ENCODE measurements at regions not wholly inside any gene's neighbourhood (a gene's known extent, or its start where the extent isn't known, plus 50 kb on each side); places are given as distances from the start of the nearest gene placed in this dataset.

DNA sequence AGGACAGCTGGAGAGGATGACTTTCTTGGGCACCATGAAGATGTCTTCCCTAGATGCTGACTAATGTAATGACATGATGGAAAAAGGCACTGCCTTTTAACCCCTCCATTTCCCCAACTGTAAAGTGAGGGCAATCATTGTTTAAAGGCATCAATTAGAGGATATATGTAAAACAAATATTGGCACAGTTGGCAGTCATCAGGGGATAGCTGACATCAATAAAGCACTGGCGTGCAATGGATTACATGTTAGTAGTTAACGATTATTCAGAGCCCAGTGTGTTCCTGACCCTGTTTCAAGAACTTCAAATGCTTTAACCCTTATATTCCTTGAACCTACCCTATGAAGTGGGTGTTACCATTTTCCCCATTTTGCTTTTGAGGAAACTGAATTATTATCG is 100.7 kb downstream of the TMEM114 start:
- H3K4me3 ChIP-seq (ENCODE audit: low read length), result no peak overlapping the region
- DNase-seq, result no peak
- no peaks in the 10 kb centered on the region for H3K36me3 ChIP-seq (ENCODE audit: insufficient read depth, low read length)
- H3K27ac ChIP-seq (ENCODE audit: low read depth in 1 of 2, low read length in 2 of 2), result no peak overlapping the region
- TF ChIP-seq, protein P1, sequence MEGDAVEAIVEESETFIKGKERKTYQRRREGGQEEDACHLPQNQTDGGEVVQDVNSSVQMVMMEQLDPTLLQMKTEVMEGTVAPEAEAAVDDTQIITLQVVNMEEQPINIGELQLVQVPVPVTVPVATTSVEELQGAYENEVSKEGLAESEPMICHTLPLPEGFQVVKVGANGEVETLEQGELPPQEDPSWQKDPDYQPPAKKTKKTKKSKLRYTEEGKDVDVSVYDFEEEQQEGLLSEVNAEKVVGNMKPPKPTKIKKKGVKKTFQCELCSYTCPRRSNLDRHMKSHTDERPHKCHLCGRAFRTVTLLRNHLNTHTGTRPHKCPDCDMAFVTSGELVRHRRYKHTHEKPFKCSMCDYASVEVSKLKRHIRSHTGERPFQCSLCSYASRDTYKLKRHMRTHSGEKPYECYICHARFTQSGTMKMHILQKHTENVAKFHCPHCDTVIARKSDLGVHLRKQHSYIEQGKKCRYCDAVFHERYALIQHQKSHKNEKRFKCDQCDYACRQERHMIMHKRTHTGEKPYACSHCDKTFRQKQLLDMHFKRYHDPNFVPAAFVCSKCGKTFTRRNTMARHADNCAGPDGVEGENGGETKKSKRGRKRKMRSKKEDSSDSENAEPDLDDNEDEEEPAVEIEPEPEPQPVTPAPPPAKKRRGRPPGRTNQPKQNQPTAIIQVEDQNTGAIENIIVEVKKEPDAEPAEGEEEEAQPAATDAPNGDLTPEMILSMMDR (IDR thresholded peaks at IDR 0.05), result no peak
- ChIA-PET POLR2A (no interaction called here), CTCF (no interaction called here)
- no peaks in the 10 kb centered on the region for H3K27me3 ChIP-seq (ENCODE audit: control insufficient read depth in 1 of 2, insufficient read depth in 2 of 2, low read length in 2 of 2)
- no peaks in the 10 kb centered on the region for H3K4me1 ChIP-seq (ENCODE audit: insufficient read depth, low read length)
- Mint-ChIP-seq H3K27ac (no peak overlapping the region), H3K4me1 (ENCODE audit: low read depth) (no peaks in the 10 kb centered on the region), H3K4me3 (no peak overlapping the region), H3K27me3 (peaks cover 9% of the 10 kb centered on the region), H3K9me3 (no peaks in the 10 kb centered on the region), H3K36me3 (ENCODE audit: low read depth) (no peaks in the 10 kb centered on the region)
- intact Hi-C loops (cut with DNase I, micrococcal nuclease), result no loop called here
- no peaks in the 10 kb centered on the region for H3K9me3 ChIP-seq (ENCODE audit: control insufficient read depth in 1 of 2, insufficient read depth in 1 of 2, low read length in 2 of 2)
- no peak for ATAC-seq (ENCODE audit: poor library complexity)

DNA sequence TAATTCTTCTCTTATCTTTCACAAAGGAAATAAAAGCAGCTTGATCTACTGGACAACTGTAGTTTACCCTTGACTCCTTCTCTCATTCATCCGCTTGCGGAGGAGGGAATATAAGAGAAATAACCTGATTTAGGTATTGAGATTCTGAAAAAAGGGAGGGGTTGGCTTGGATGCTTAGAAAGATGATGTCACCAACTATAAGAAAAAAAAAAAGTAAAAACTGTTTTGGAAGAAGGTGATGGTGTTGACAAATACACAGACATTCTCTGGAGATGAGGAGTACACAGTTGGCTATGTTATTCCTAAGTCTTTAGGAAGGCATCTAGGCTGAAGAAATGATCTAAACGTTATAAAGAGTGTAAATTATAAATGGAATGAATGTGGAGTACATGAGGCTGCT is 103.3 kb downstream of the TMEM114 start:
- CTCF ChIA-PET, result no interaction called here
- H3K36me3 Mint-ChIP-seq (ENCODE audit: low read depth), result no peaks in the 10 kb centered on the region

DNA sequence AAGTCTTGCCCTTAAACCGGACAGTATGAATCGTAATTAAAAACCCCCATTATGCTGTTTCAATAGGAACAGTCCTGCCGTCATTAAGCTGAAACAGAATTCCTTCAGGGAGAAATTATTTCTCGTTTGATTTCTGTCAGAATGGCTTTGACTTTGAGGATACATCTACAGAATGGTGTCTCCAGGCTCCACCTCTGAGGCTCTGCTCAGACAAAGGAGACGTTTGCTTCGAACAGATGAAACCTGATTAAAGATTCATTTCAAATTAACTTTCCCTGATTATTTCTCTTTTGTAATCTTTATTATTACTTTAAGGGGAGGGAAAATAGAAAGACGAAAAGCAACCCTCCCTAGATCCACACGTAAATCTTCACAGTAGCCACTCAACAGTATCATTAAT is 106.9 kb downstream of the TMEM114 start:
- CTCF ChIA-PET, result no interaction called here
- Histone ChIP-seq H3K4me3 (ENCODE audit: low read length) (no peak overlapping the region), H3K4me1 (ENCODE audit: insufficient read depth, low read length) (no peaks in the 10 kb centered on the region), H3K27me3 (ENCODE audit: control insufficient read depth in 1 of 2, insufficient read depth in 2 of 2, low read length in 2 of 2) (no peaks in the 10 kb centered on the region), H3K9me3 (ENCODE audit: control insufficient read depth in 1 of 2, insufficient read depth in 1 of 2, low read length in 2 of 2) (peaks cover 0 to 3% of the 10 kb centered on the region in 2 experiments), H3K27ac (ENCODE audit: low read depth in 1 of 2, low read length in 2 of 2) (no peak overlapping the region), H3K36me3 (ENCODE audit: insufficient read depth, low read length) (no peaks in the 10 kb centered on the region)
- H3K27me3 Mint-ChIP-seq, result peaks cover 8% of the 10 kb centered on the region
- H3K36me3 Mint-ChIP-seq (ENCODE audit: low read depth), result no peaks in the 10 kb centered on the region
- DNase-seq, result no peak
- no peaks in the 10 kb centered on the region for H3K9me3 Mint-ChIP-seq
- TF ChIP-seq, protein P1 (IDR thresholded peaks at IDR 0.05), result no peak
- no peak for ATAC-seq (ENCODE audit: poor library complexity)
- no peaks in the 10 kb centered on the region for H3K4me1 Mint-ChIP-seq (ENCODE audit: low read depth)
- no peak overlapping the region for H3K27ac Mint-ChIP-seq
- POLR2A ChIA-PET, result interaction anchor here (0.6 kb wide), 1 partner anchor 540 kb away, joined by 5 read pairs; no protein-coding TSS in a partner anchor
- intact Hi-C loops (cut with DNase I, micrococcal nuclease), result no loop called here
- H3K4me3 Mint-ChIP-seq, result no peak overlapping the region

More for the DNA sequence above, 103.3 kb downstream of the TMEM114 start:
- Mint-ChIP-seq H3K27ac (no peak overlapping the region), H3K9me3 (no peaks in the 10 kb centered on the region), H3K4me3 (no peak overlapping the region), H3K4me1 (ENCODE audit: low read depth) (no peaks in the 10 kb centered on the region), H3K27me3 (peaks cover 8% of the 10 kb centered on the region)
- H3K27me3 ChIP-seq (ENCODE audit: control insufficient read depth in 1 of 2, insufficient read depth in 2 of 2, low read length in 2 of 2), result no peaks in the 10 kb centered on the region
- no peak overlapping the region for H3K27ac ChIP-seq (ENCODE audit: low read depth in 1 of 2, low read length in 2 of 2)
- intact Hi-C loops (cut with DNase I, micrococcal nuclease), result no loop called here
- ATAC-seq (ENCODE audit: poor library complexity), result no peak
- no peaks in the 10 kb centered on the region for H3K4me1 ChIP-seq (ENCODE audit: insufficient read depth, low read length)
- no peak for DNase-seq
- TF ChIP-seq, protein P1 (IDR thresholded peaks at IDR 0.05), result no peak
- H3K36me3 ChIP-seq (ENCODE audit: insufficient read depth, low read length), result no peaks in the 10 kb centered on the region
- no peak overlapping the region for H3K4me3 ChIP-seq (ENCODE audit: low read length)
- POLR2A ChIA-PET, result no interaction called here
- peaks cover 0 to 3% of the 10 kb centered on the region in 2 experiments for H3K9me3 ChIP-seq (ENCODE audit: control insufficient read depth in 1 of 2, insufficient read depth in 1 of 2, low read length in 2 of 2)

Data from CD4-positive, alpha-beta T cell (primary cell).